SK-N-SH (cell line): ENCODE measurements at regions not wholly inside any gene's neighbourhood (a gene's known extent, or its start where the extent isn't known, plus 50 kb on each side); places are given as distances from the start of the nearest gene placed in this dataset.

Experiments
- CTCF ChIA-PET: fragments of 300-600, 350-600 bp; formaldehyde crosslinking; extraction: SDS; loops from one replicate; lab custom pipeline; 2021; lab: Yijun Ruan, JAX
- POLR2A ChIA-PET: fragments of 350-600 bp; sonication (Branson Sonifier 250); formaldehyde crosslinking; extraction: SDS; loops from one replicate; lab custom pipeline; 2020; ENCODE audit warnings: antibody characterized with exemption, inconsistent platforms; lab: Yijun Ruan, JAX
- DNase-seq: peaks from one replicate; pipeline ENCODE4 v3.0.0; 2012
- H2AFZ ChIP-seq: fragments of 200-600 bp; sonication (generic); 2 replicates; pipeline ENCODE4 v1.8.1; 2016; ENCODE audit warnings: antibody characterized with exemption, mild to moderate bottlenecking, low read depth
- H3F3A ChIP-seq: fragments of 200-600 bp; sonication (generic); replicated peaks from 2 replicates; pipeline ENCODE3; 2016; ENCODE audit warnings: antibody characterized with exemption, mild to moderate bottlenecking; ENCODE audit not compliant: insufficient read depth
- H3K27ac ChIP-seq, 2 experiments: fragments of 200-500 bp in 1 of 2; fragments of 200-600 bp in 1 of 2; sonication (Bioruptor generic) in 1 of 2; sonication (generic), shearing (Covaris generic) in 1 of 2; 2 replicates each; pipeline versions ENCODE4 v1.5.1 to v1.6.1; 2014 to 2016; ENCODE audit warnings: low read depth in 2 of 2, inconsistent platforms in 1 of 2, low read length in 1 of 2, mild to moderate bottlenecking in 1 of 2, mixed read lengths in 1 of 2
- H3K27me3 ChIP-seq: fragments of 200-600 bp; sonication (generic), shearing (Covaris generic); 2 replicates; pipeline ENCODE4 v1.6.1; 2016; ENCODE audit warnings: mixed run types; ENCODE audit not compliant: insufficient read depth
- H3K36me3 ChIP-seq, 2 experiments: fragments of 200-500 bp in 1 of 2; fragments of 200-600 bp in 1 of 2; sonication (Bioruptor generic) in 1 of 2; sonication (generic) in 1 of 2; replicated peaks in 1 of 2; 2 replicates each; pipeline versions ENCODE3 to v1.5.1; 2014 to 2016; ENCODE audit warnings: low read length in 1 of 2, mild to moderate bottlenecking in 1 of 2; ENCODE audit not compliant: insufficient read depth in 2 of 2, control insufficient read depth in 1 of 2
- H3K4me1 ChIP-seq, 2 experiments: fragments of 200-500 bp in 1 of 2; fragments of 200-600 bp in 1 of 2; sonication (Bioruptor generic) in 1 of 2; sonication (generic), shearing (Covaris generic) in 1 of 2; 2 replicates each; pipeline versions ENCODE4 v1.5.1 to v1.6.1; 2014 to 2016; ENCODE audit warnings: low read depth in 1 of 2, low read length in 1 of 2, mixed run types in 1 of 2; ENCODE audit not compliant: insufficient read depth in 2 of 2, control insufficient read depth in 1 of 2
- H3K4me2 ChIP-seq: fragments of 200-600 bp; sonication (generic), shearing (Covaris generic); 2 replicates; pipeline ENCODE4 v1.6.1; 2017; ENCODE audit warnings: mixed run types
- H3K4me3 ChIP-seq, 2 experiments: fragments of 200-500 bp in 1 of 2; fragments of 200-600 bp in 1 of 2; sonication (Bioruptor generic) in 1 of 2; sonication (generic), shearing (Covaris generic) in 1 of 2; 2 replicates each; pipeline versions ENCODE4 v1.5.1 to v1.8.1; 2014 to 2016; ENCODE audit warnings: low read depth in 2 of 2, inconsistent platforms in 1 of 2, low read length in 1 of 2, mild to moderate bottlenecking in 1 of 2, mixed read lengths in 1 of 2, moderate library complexity in 1 of 2
- H3K79me2 ChIP-seq: fragments of 200-600 bp; sonication (generic); 2 replicates; pipeline ENCODE4 v1.8.1; 2017; ENCODE audit warnings: mild to moderate bottlenecking; ENCODE audit not compliant: insufficient read depth
- H3K9ac ChIP-seq: fragments of 200-600 bp; sonication (generic); 2 replicates; pipeline ENCODE4 v1.6.1; 2017; ENCODE audit warnings: mixed run types
- H3K9me2 ChIP-seq: fragments of 200-600 bp; sonication (generic); 2 replicates; pipeline ENCODE4 v1.6.1; 2017; ENCODE audit warnings: mixed run types
- H3K9me3 ChIP-seq: fragments of 200-600 bp; sonication (generic); 2 replicates; pipeline ENCODE4 v1.6.1; 2017; ENCODE audit warnings: mixed run types, mild to moderate bottlenecking, moderate library complexity
- H4K20me1 ChIP-seq: fragments of 200-600 bp; sonication (generic); 2 replicates; pipeline ENCODE4 v1.6.1; 2017; ENCODE audit warnings: mild to moderate bottlenecking, mixed run types; ENCODE audit not compliant: insufficient read depth
- CHD2 ChIP-seq: fragments of 150-350 bp; IDR thresholded peaks from 2 replicates; pipeline ENCODE4 v1.6.1; 2018; ENCODE audit warnings: low read length; ENCODE audit not compliant: partially characterized antibody
- CTCF ChIP-seq: fragments of 200-600 bp; sonication (generic); IDR thresholded peaks from 2 replicates; pipeline ENCODE4 v1.6.1; 2017; ENCODE audit warnings: antibody characterized with exemption, mild to moderate bottlenecking, moderate library complexity
- ELF1 ChIP-seq: IDR thresholded peaks from 2 replicates; pipeline ENCODE4 v1.4.0; 2012
- EP300 ChIP-seq, 2 experiments: IDR thresholded peaks; 2 replicates each; pipeline versions ENCODE4 v1.4.0 to v1.6.1; 2012; ENCODE audit warnings: borderline replicate concordance in 1 of 2, low read depth in 1 of 2, low read length in 1 of 2
- FOXJ3 ChIP-seq: sonication (generic); formaldehyde crosslinking; IDR thresholded peaks from 2 replicates; pipeline ENCODE4 v1.5.1; 2020; ENCODE audit warnings: mild to moderate bottlenecking, missing genetic modification reagents
- GABPA ChIP-seq: IDR thresholded peaks from 2 replicates; pipeline ENCODE4 v1.4.0; 2012; ENCODE audit warnings: low read depth, mild to moderate bottlenecking
- GATA2 ChIP-seq: sonication (generic); formaldehyde crosslinking; IDR thresholded peaks from 2 replicates; pipeline ENCODE4 v1.5.0; 2020; ENCODE audit warnings: mild to moderate bottlenecking, missing genetic modification reagents
- IRF3 ChIP-seq: fragments of 150-350 bp; IDR thresholded peaks from 2 replicates; pipeline ENCODE4 v1.6.1; 2016; ENCODE audit warnings: mild to moderate bottlenecking, low read depth, low read length
- JUND ChIP-seq: IDR thresholded peaks from 2 replicates; pipeline ENCODE4 v1.4.0; 2012
- MAX ChIP-seq: IDR thresholded peaks from 2 replicates; pipeline ENCODE4 v1.4.0; 2012; ENCODE audit warnings: low read depth
- MEF2A ChIP-seq: IDR thresholded peaks from 2 replicates; pipeline ENCODE4 v1.4.0; 2012; ENCODE audit warnings: low read depth, borderline replicate concordance
- MXI1 ChIP-seq: IDR thresholded peaks from 2 replicates; pipeline ENCODE4 v1.6.1; 2012; ENCODE audit warnings: mild to moderate bottlenecking, low read depth, low read length, improper control_type of control experiment
- NRF1 ChIP-seq: IDR thresholded peaks from 2 replicates; pipeline ENCODE4 v1.6.1; 2012; ENCODE audit warnings: low read depth, mild to moderate bottlenecking, low read length
- POLR2AphosphoS5 ChIP-seq: IDR thresholded peaks from 2 replicates; pipeline ENCODE4 v1.6.1; 2012; ENCODE audit warnings: low read depth, low read length
- RCOR1 ChIP-seq: fragments of 150-350 bp; IDR thresholded peaks from 2 replicates; pipeline ENCODE4 v1.6.1; 2017; ENCODE audit warnings: antibody characterized with exemption, low read length
- REST ChIP-seq: IDR thresholded peaks from 2 replicates; pipeline ENCODE4 v1.6.1; 2012; ENCODE audit warnings: mild to moderate bottlenecking, low read depth, low read length, moderate library complexity
- SIN3A ChIP-seq: IDR thresholded peaks from 2 replicates; pipeline ENCODE4 v1.6.1; 2012; ENCODE audit warnings: low read depth, mild to moderate bottlenecking, low read length, moderate library complexity, borderline replicate concordance
- WGBS: methylation state at CpG from one replicate; pipeline ENCODE4 v1.1.6; 2017; ENCODE audit warnings: low lambda C conversion rate; 5-methylcytosine and 5-hydroxymethylcytosine counted together

DNA sequence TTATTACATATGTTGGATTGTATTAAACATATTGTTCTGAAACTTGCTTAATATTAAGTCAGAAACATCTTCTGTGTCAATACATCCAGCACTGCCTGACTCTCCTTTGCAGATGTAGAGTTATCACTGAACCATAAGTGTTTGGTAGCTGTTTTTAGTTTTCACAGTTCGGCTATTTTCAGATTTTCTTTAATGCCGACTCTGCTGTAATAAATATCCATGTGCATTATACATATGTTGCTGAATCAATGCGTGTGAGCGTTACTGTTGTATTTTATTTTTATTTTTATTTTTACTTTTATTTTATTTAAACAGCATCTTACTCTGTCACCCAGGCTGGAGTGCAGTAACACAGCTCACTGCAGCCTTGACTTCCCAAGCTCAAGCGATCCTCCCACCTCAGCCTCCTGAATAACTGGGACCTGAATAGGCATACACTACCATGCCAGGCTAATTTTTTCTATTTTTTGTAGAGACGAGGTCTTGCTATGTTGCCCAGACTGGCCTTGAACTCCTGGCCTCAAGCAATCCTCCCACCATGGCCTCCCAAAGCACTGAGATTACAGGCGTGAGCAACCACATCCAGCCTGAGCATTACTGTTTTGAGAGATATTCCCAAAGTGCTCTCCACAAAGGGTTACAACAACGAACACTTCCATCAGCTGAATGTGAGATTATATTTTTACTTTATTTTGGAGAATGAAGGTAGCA is 50.7 kb upstream of the NOCT start:
- no peak overlapping the region for H3K9ac ChIP-seq
- no peaks in the 10 kb centered on the region for H3K9me3 ChIP-seq
- H3K79me2 ChIP-seq = no peaks in the 10 kb centered on the region
- no peaks in the 10 kb centered on the region for H3K36me3 ChIP-seq
- no peaks in the 10 kb centered on the region for H3K27me3 ChIP-seq
- H4K20me1 ChIP-seq = no peaks in the 10 kb centered on the region
- POLR2A ChIA-PET = no interaction called here
- CTCF ChIA-PET = interaction anchor here (1.5 kb wide), 1 partner anchor 18 kb away, joined by 4 read pairs; no protein-coding TSS in a partner anchor
- H2AFZ ChIP-seq = no peak overlapping the region
- no peaks in the 10 kb centered on the region for H3F3A ChIP-seq
- no peak for TF ChIP-seq SIN3A
- no peak for TF ChIP-seq CTCF
- TF ChIP-seq MAX = no peak
- no peak for TF ChIP-seq MXI1
- TF ChIP-seq GABPA = no peak
- TF ChIP-seq CHD2 = no peak
- TF ChIP-seq MEF2A = no peak
- no peak for TF ChIP-seq POLR2AphosphoS5
- no peak for TF ChIP-seq NRF1
- no peak for TF ChIP-seq JUND
- TF ChIP-seq REST = no peak
- no peak for TF ChIP-seq RCOR1
- no peak for TF ChIP-seq FOXJ3 (CRISPR knock-in tag)
- no peak for TF ChIP-seq GATA2 (CRISPR knock-in tag)
- TF ChIP-seq IRF3 = no peak
- TF ChIP-seq EP300 (IDR thresholded peaks at IDR 0.05; ENCODE audit: borderline replicate concordance in 1 of 2, low read depth in 1 of 2, low read length in 1 of 2) = no peak
- TF ChIP-seq ELF1 = no peak
- H3K4me2 ChIP-seq = no peak overlapping the region
- no peak overlapping the region for H3K27ac ChIP-seq
- H3K4me1 ChIP-seq = no peaks in the 10 kb centered on the region
- H3K4me3 ChIP-seq = no peak overlapping the region
- H3K9me2 ChIP-seq = no peaks in the 10 kb centered on the region
- no peak for DNase-seq
- WGBS = 94% methylated on average over 8 of the region's 8 CpGs
